ENCODE measurements at regions not wholly inside any gene's neighbourhood (a gene's known extent, or its start where the extent isn't known, plus 50 kb on each side); places are given as distances from the start of the nearest gene placed in this dataset.
"Not testable (repeated sequence)": the region's sequence is repeated elsewhere in the genome, so short reads cannot be mapped to it uniquely, and the experiment has no call there.

GRCh38 chrX:40912166-40912565, 173.1 kb upstream of the USP9X start:
- Mint-ChIP-seq H3K4me3 (no peak overlapping the region), H3K4me1 (no peaks in the 10 kb centered on the region), H3K36me3 (ENCODE audit: insufficient read depth) (no peaks in the 10 kb centered on the region), H3K9me3 (no peaks in the 10 kb centered on the region), H3K27me3 (no peaks in the 10 kb centered on the region), H3K27ac (ENCODE audit: low read depth) (no peak overlapping the region)
- ATAC-seq (replicated peaks; ENCODE audit: extremely low read depth, poor library complexity, severe bottlenecking) = no peak
- no peak for DNase-seq (ENCODE audit: low spot score in 2 of 2)

GRCh38 chrX:40912576-40912975, 172.7 kb upstream of the USP9X start:
- no peak for DNase-seq (ENCODE audit: low spot score in 2 of 2)
- H3K9me3 Mint-ChIP-seq = no peaks in the 10 kb centered on the region
- no peak overlapping the region for H3K27ac Mint-ChIP-seq (ENCODE audit: low read depth)
- H3K4me1 Mint-ChIP-seq = no peaks in the 10 kb centered on the region
- no peak for ATAC-seq (replicated peaks; ENCODE audit: extremely low read depth, poor library complexity, severe bottlenecking)
- H3K27me3 Mint-ChIP-seq = no peaks in the 10 kb centered on the region
- no peak overlapping the region for H3K4me3 Mint-ChIP-seq
- H3K36me3 Mint-ChIP-seq (ENCODE audit: insufficient read depth) = no peaks in the 10 kb centered on the region

- H3K27ac Mint-ChIP-seq (ENCODE audit: low read depth) = no peak overlapping the region
- no peak for ATAC-seq (replicated peaks; ENCODE audit: extremely low read depth, poor library complexity, severe bottlenecking)
- DNase-seq (ENCODE audit: low spot score in 2 of 2) = no peak
- H3K4me3 Mint-ChIP-seq = no peak overlapping the region
- H3K9me3 Mint-ChIP-seq = no peaks in the 10 kb centered on the region
- no peaks in the 10 kb centered on the region for H3K4me1 Mint-ChIP-seq
- H3K27me3 Mint-ChIP-seq = no peaks in the 10 kb centered on the region
- no peaks in the 10 kb centered on the region for H3K36me3 Mint-ChIP-seq (ENCODE audit: insufficient read depth)
These were observed 164.9 kb upstream of the USP9X start for GRCh38 chrX:40920351-40920750.

- Mint-ChIP-seq H3K9me3 (no peaks in the 10 kb centered on the region), H3K4me3 (no peak overlapping the region), H3K27ac (ENCODE audit: low read depth) (no peak overlapping the region), H3K4me1 (no peaks in the 10 kb centered on the region), H3K36me3 (ENCODE audit: insufficient read depth) (no peaks in the 10 kb centered on the region), H3K27me3 (no peaks in the 10 kb centered on the region)
- ATAC-seq (replicated peaks; ENCODE audit: extremely low read depth, poor library complexity, severe bottlenecking) (no peak), DNase-seq (ENCODE audit: low spot score in 2 of 2) (no peak)
These were observed 162.9 kb upstream of the USP9X start for GRCh38 chrX:40922307-40922706.

- H3K9me3 Mint-ChIP-seq; DNase-seq (ENCODE audit: low spot score in 2 of 2); H3K36me3 Mint-ChIP-seq (ENCODE audit: insufficient read depth); H3K27me3 Mint-ChIP-seq; H3K27ac Mint-ChIP-seq (ENCODE audit: low read depth); ATAC-seq (replicated peaks; ENCODE audit: extremely low read depth, poor library complexity, severe bottlenecking); H3K4me1 Mint-ChIP-seq; H3K4me3 Mint-ChIP-seq: not testable (repeated sequence)
These were observed 158.4 kb upstream of the USP9X start for GRCh38 chrX:40926739-40927427.

- no peak for ATAC-seq (replicated peaks; ENCODE audit: extremely low read depth, poor library complexity, severe bottlenecking)
- peaks cover 4% of the 10 kb centered on the region for H3K4me1 Mint-ChIP-seq
These were observed 157.2 kb upstream of the USP9X start for GRCh38 chrX:40928076-40928475.

GRCh38 chrX:40931921-40932320, 153.3 kb upstream of the USP9X start:
- peaks cover 3% of the 10 kb centered on the region for H3K36me3 Mint-ChIP-seq (ENCODE audit: insufficient read depth)
- H3K4me3 Mint-ChIP-seq = no peak overlapping the region
- no peak for ATAC-seq (replicated peaks; ENCODE audit: extremely low read depth, poor library complexity, severe bottlenecking)
- no peaks in the 10 kb centered on the region for H3K27me3 Mint-ChIP-seq
- peaks cover 10% of the 10 kb centered on the region for H3K4me1 Mint-ChIP-seq
- no peak for DNase-seq (ENCODE audit: low spot score in 2 of 2)
- no peak overlapping the region for H3K27ac Mint-ChIP-seq (ENCODE audit: low read depth)
- H3K9me3 Mint-ChIP-seq = no peaks in the 10 kb centered on the region

More at GRCh38 chrX:40928076-40928475, 157.2 kb upstream of the USP9X start:
- no peaks in the 10 kb centered on the region for H3K9me3 Mint-ChIP-seq
- no peak overlapping the region for H3K4me3 Mint-ChIP-seq
- no peak overlapping the region for H3K27ac Mint-ChIP-seq (ENCODE audit: low read depth)
- DNase-seq (ENCODE audit: low spot score in 2 of 2) = no peak
- no peaks in the 10 kb centered on the region for H3K27me3 Mint-ChIP-seq
- H3K36me3 Mint-ChIP-seq (ENCODE audit: insufficient read depth) = peaks cover 2% of the 10 kb centered on the region

GRCh38 chrX:40933132-40933705, 152.0 kb upstream of the USP9X start:
- Mint-ChIP-seq H3K27ac (ENCODE audit: low read depth) (peak overlapping the region; percentile 87), H3K4me1 (peaks cover 10% of the 10 kb centered on the region), H3K9me3 (no peaks in the 10 kb centered on the region), H3K27me3 (no peaks in the 10 kb centered on the region), H3K36me3 (ENCODE audit: insufficient read depth) (peaks cover 3% of the 10 kb centered on the region), H3K4me3 (peak overlapping the region; percentile 71)
- ATAC-seq (replicated peaks; ENCODE audit: extremely low read depth, poor library complexity, severe bottlenecking) = no peak
- DNase-seq (ENCODE audit: low spot score in 2 of 2) = no peak

- H3K4me3 Mint-ChIP-seq = peak overlapping the region; percentile 71
- H3K27me3 Mint-ChIP-seq = no peaks in the 10 kb centered on the region
- H3K27ac Mint-ChIP-seq (ENCODE audit: low read depth) = peak overlapping the region; percentile 87
- H3K9me3 Mint-ChIP-seq = no peaks in the 10 kb centered on the region
- peaks cover 10% of the 10 kb centered on the region for H3K4me1 Mint-ChIP-seq
- ATAC-seq (replicated peaks; ENCODE audit: extremely low read depth, poor library complexity, severe bottlenecking) (no peak), DNase-seq (ENCODE audit: low spot score in 2 of 2) (no peak)
- peaks cover 2% of the 10 kb centered on the region for H3K36me3 Mint-ChIP-seq (ENCODE audit: insufficient read depth)
These were observed 151.4 kb upstream of the USP9X start for GRCh38 chrX:40933706-40934425.

- no peaks in the 10 kb centered on the region for H3K9me3 Mint-ChIP-seq
- no peaks in the 10 kb centered on the region for H3K27me3 Mint-ChIP-seq
- H3K27ac Mint-ChIP-seq (ENCODE audit: low read depth) = no peak overlapping the region
- peaks cover 2% of the 10 kb centered on the region for H3K36me3 Mint-ChIP-seq (ENCODE audit: insufficient read depth)
- no peak for DNase-seq (ENCODE audit: low spot score in 2 of 2)
- no peak for ATAC-seq (replicated peaks; ENCODE audit: extremely low read depth, poor library complexity, severe bottlenecking)
- peaks cover 10% of the 10 kb centered on the region for H3K4me1 Mint-ChIP-seq
- H3K4me3 Mint-ChIP-seq = no peak overlapping the region
These were observed 148.4 kb upstream of the USP9X start for GRCh38 chrX:40936827-40937226.

GRCh38 chrX:40938423-40938822, 146.8 kb upstream of the USP9X start:
- H3K4me1 Mint-ChIP-seq = peaks cover 3% of the 10 kb centered on the region

GRCh38 chrX:40943093-40943641, 142.1 kb upstream of the USP9X start:
- H3K27me3 Mint-ChIP-seq = no peaks in the 10 kb centered on the region
- no peak for ATAC-seq (replicated peaks; ENCODE audit: extremely low read depth, poor library complexity, severe bottlenecking)
- H3K9me3 Mint-ChIP-seq = no peaks in the 10 kb centered on the region
- no peaks in the 10 kb centered on the region for H3K4me1 Mint-ChIP-seq
- no peak for DNase-seq (ENCODE audit: low spot score in 2 of 2)
- no peak overlapping the region for H3K27ac Mint-ChIP-seq (ENCODE audit: low read depth)
- no peaks in the 10 kb centered on the region for H3K36me3 Mint-ChIP-seq (ENCODE audit: insufficient read depth)
- H3K4me3 Mint-ChIP-seq = no peak overlapping the region

More at GRCh38 chrX:40938423-40938822, 146.8 kb upstream of the USP9X start:
- DNase-seq (ENCODE audit: low spot score in 2 of 2) (no peak), ATAC-seq (replicated peaks; ENCODE audit: extremely low read depth, poor library complexity, severe bottlenecking) (no peak)
- no peak overlapping the region for H3K27ac Mint-ChIP-seq (ENCODE audit: low read depth)
- H3K27me3 Mint-ChIP-seq = no peaks in the 10 kb centered on the region
- H3K4me3 Mint-ChIP-seq = no peak overlapping the region
- H3K36me3 Mint-ChIP-seq (ENCODE audit: insufficient read depth) = no peaks in the 10 kb centered on the region
- H3K9me3 Mint-ChIP-seq = no peaks in the 10 kb centered on the region

GRCh38 chrX:40945361-40945713, 139.9 kb upstream of the USP9X start:
- ATAC-seq (replicated peaks; ENCODE audit: extremely low read depth, poor library complexity, severe bottlenecking) = no peak
- DNase-seq (ENCODE audit: low spot score in 2 of 2) = no peak
- no peak overlapping the region for H3K27ac Mint-ChIP-seq (ENCODE audit: low read depth)
- H3K36me3 Mint-ChIP-seq (ENCODE audit: insufficient read depth) = no peaks in the 10 kb centered on the region
- H3K27me3 Mint-ChIP-seq = no peaks in the 10 kb centered on the region
- H3K4me1 Mint-ChIP-seq = no peaks in the 10 kb centered on the region
- H3K4me3 Mint-ChIP-seq = no peak overlapping the region
- H3K9me3 Mint-ChIP-seq = no peaks in the 10 kb centered on the region

Data from central memory CD8-positive, alpha-beta T cell (primary cell).